ENCODE measurements at regions not wholly inside any gene's neighbourhood (a gene's known extent, or its start where the extent isn't known, plus 50 kb on each side); places are given as distances from the start of the nearest gene placed in this dataset.

DNA sequence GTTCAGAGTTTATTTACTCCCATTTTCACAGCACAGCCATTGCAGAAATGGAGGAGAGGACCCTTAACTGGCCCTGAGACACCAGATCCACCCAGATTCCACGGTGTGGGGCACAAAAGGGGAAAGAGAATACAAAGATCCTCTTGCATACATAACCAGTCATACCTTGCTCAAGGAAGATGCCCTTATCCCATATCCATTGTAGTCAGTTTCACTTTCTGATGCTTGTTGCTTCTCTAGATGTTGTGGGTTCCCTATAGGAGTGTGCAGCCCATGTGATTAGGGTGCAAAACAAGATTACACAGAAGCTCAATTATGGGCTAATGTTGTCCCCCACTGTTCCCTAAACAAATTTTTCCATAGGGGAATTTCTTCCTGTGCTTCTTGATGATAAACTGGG, 1309.0 kb upstream of the PABPC4L start:
- no peak for TF ChIP-seq EZH2 (IDR thresholded peaks at IDR 0.05; ENCODE audit: borderline replicate concordance)
- TF ChIP-seq, protein P1, sequence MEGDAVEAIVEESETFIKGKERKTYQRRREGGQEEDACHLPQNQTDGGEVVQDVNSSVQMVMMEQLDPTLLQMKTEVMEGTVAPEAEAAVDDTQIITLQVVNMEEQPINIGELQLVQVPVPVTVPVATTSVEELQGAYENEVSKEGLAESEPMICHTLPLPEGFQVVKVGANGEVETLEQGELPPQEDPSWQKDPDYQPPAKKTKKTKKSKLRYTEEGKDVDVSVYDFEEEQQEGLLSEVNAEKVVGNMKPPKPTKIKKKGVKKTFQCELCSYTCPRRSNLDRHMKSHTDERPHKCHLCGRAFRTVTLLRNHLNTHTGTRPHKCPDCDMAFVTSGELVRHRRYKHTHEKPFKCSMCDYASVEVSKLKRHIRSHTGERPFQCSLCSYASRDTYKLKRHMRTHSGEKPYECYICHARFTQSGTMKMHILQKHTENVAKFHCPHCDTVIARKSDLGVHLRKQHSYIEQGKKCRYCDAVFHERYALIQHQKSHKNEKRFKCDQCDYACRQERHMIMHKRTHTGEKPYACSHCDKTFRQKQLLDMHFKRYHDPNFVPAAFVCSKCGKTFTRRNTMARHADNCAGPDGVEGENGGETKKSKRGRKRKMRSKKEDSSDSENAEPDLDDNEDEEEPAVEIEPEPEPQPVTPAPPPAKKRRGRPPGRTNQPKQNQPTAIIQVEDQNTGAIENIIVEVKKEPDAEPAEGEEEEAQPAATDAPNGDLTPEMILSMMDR (IDR thresholded peaks at IDR 0.05; ENCODE audit: poor library complexity), result no peak
